OCI-LY3 (cell line): ENCODE measurements at regions not wholly inside any gene's neighbourhood (a gene's known extent, or its start where the extent isn't known, plus 50 kb on each side); places are given as distances from the start of the nearest gene placed in this dataset.
"Not testable (repeated sequence)": the region's sequence is repeated elsewhere in the genome, so short reads cannot be mapped to it uniquely, and the experiment has no call there.

Source experiments
- H2AFZ ChIP-seq: fragments of 200-600, 300-600 bp; shearing (Covaris generic); 2 replicates; pipeline ENCODE4 v1.6.0; 2014; ENCODE audit warnings: antibody characterized with exemption, low read depth, low read length
- H3K27ac ChIP-seq: fragments of 200-600, 300-600 bp; sonication (generic); 2 replicates; pipeline ENCODE4 v1.5.1; 2014; ENCODE audit warnings: mild to moderate bottlenecking, low read length, moderate library complexity, mixed read lengths
- H3K27me3 ChIP-seq: fragments of 200-600, 300-600 bp; sonication (generic); 2 replicates; pipeline ENCODE4 v1.6.1; 2014; ENCODE audit warnings: low read depth, low read length, mixed read lengths
- H3K36me3 ChIP-seq: fragments of 200-600, 300-600 bp; sonication (generic); replicated peaks from 2 replicates; pipeline ENCODE3; 2014; ENCODE audit warnings: low read depth, low read length, mixed read lengths
- H3K4me1 ChIP-seq: fragments of 300-600, 200-600 bp; sonication (generic); 2 replicates; pipeline ENCODE4 v1.6.1; 2014; ENCODE audit warnings: low read length, mixed read lengths
- H3K4me2 ChIP-seq: fragments of 200-600, 300-600 bp; sonication (generic); 2 replicates; pipeline ENCODE4 v1.6.1; 2014; ENCODE audit warnings: low read length, mixed read lengths
- H3K4me3 ChIP-seq: fragments of 300-600, 200-600 bp; sonication (generic); 2 replicates; pipeline ENCODE4 v1.5.1; 2014; ENCODE audit warnings: antibody characterized with exemption, mild to moderate bottlenecking, low read length, moderate library complexity
- H3K79me2 ChIP-seq: fragments of 300-600, 200-600 bp; shearing (Covaris generic); 2 replicates; pipeline ENCODE4 v1.6.1; 2014; ENCODE audit warnings: mild to moderate bottlenecking, low read length, mixed read lengths
- H3K9ac ChIP-seq: fragments of 300-600, 200-600 bp; shearing (Covaris generic); 2 replicates; pipeline ENCODE4 v1.6.0; 2014; ENCODE audit warnings: mild to moderate bottlenecking, low read length, moderate library complexity
- H3K9me3 ChIP-seq: fragments of 200-600, 300-600 bp; shearing (Covaris generic); 2 replicates; pipeline ENCODE4 v1.6.1; 2014; ENCODE audit warnings: low read length, mixed read lengths; ENCODE audit not compliant: insufficient read depth
- H4K20me1 ChIP-seq: fragments of 200-600, 300-600 bp; sonication (generic); 2 replicates; pipeline ENCODE4 v1.6.1; 2016; ENCODE audit warnings: low read length, mixed read lengths; ENCODE audit not compliant: insufficient read depth
- CTCF ChIP-seq: fragments of 200-600, 300-600 bp; sonication (generic); IDR thresholded peaks from 2 replicates; pipeline ENCODE4 v1.5.1; 2014; ENCODE audit warnings: antibody characterized with exemption, low read length, low read depth
- EZH2phosphoT487 ChIP-seq: fragments of 200-600 bp; shearing (Covaris generic); IDR thresholded peaks from 2 replicates; pipeline ENCODE4 v1.6.1; 2018; ENCODE audit warnings: antibody characterized with exemption, mixed run types, low read depth

GRCh38 chr4:17436047-17436749 lies 75.7 kb downstream of the QDPR start:
- H2AFZ ChIP-seq, H3K4me1 ChIP-seq, H3K36me3 ChIP-seq, H3K79me2 ChIP-seq, H3K9me3 ChIP-seq, H4K20me1 ChIP-seq, H3K27me3 ChIP-seq, H3K4me3 ChIP-seq, H3K27ac ChIP-seq, H3K4me2 ChIP-seq, H3K9ac ChIP-seq: not testable (repeated sequence)

- no peak overlapping the region for H3K4me3 ChIP-seq
- no peak overlapping the region for H3K4me2 ChIP-seq
- no peak overlapping the region for H3K27ac ChIP-seq
- H3K79me2 ChIP-seq, result no peaks in the 10 kb centered on the region
- TF ChIP-seq EZH2phosphoT487 (no peak), CTCF (no peak)
- no peaks in the 10 kb centered on the region for H3K4me1 ChIP-seq
- no peaks in the 10 kb centered on the region for H4K20me1 ChIP-seq
- H3K27me3 ChIP-seq, result no peaks in the 10 kb centered on the region
- H2AFZ ChIP-seq, result no peak overlapping the region
- H3K9ac ChIP-seq, result no peak overlapping the region
- no peaks in the 10 kb centered on the region; the same call in 1 of the 2 replicates for H3K9me3 ChIP-seq
- H3K36me3 ChIP-seq, result no peaks in the 10 kb centered on the region
Measured at GRCh38 chr4:17433827-17434226, 78.1 kb downstream of the QDPR start.

- Histone ChIP-seq H4K20me1 (no peaks in the 10 kb centered on the region), H3K4me1 (peaks cover 4% of the 10 kb centered on the region), H3K79me2 (no peaks in the 10 kb centered on the region), H3K4me2 (no peak overlapping the region), H3K9me3 (no peaks in the 10 kb centered on the region), H3K27ac (no peak overlapping the region), H3K36me3 (no peaks in the 10 kb centered on the region), H3K4me3 (no peak overlapping the region), H3K9ac (no peak overlapping the region), H3K27me3 (no peaks in the 10 kb centered on the region), H2AFZ (no peak overlapping the region)
- TF ChIP-seq EZH2phosphoT487 (no peak), CTCF (no peak)
Measured at GRCh38 chr4:17427991-17428390, 83.9 kb downstream of the QDPR start.

- no peak overlapping the region for H2AFZ ChIP-seq
- H3K36me3 ChIP-seq, result no peaks in the 10 kb centered on the region
- peaks cover 8% of the 10 kb centered on the region for H3K4me1 ChIP-seq
- TF ChIP-seq CTCF, result no peak
- no peak for TF ChIP-seq EZH2phosphoT487
- H3K27me3 ChIP-seq, result no peaks in the 10 kb centered on the region
- no peaks in the 10 kb centered on the region for H3K79me2 ChIP-seq
- H3K27ac ChIP-seq, result no peak overlapping the region
- H3K4me2 ChIP-seq, result no peak overlapping the region
- no peak overlapping the region for H3K4me3 ChIP-seq
- H3K9ac ChIP-seq, result no peak overlapping the region
- H3K9me3 ChIP-seq, result no peaks in the 10 kb centered on the region
- H4K20me1 ChIP-seq, result no peaks in the 10 kb centered on the region
Measured at GRCh38 chr4:17426222-17426621, 85.7 kb downstream of the QDPR start.
